CD4-positive, CD25-positive, alpha-beta regulatory T cell (primary cell): ENCODE measurements at regions not wholly inside any gene's neighbourhood (a gene's known extent, or its start where the extent isn't known, plus 50 kb on each side); places are given as distances from the start of the nearest gene placed in this dataset.

Experiments used
- ATAC-seq, 2 donors: fragments of 150-1000 bp; cut with Tn5 transposase; one replicate each; pipeline ENCODE4 v1.10.0; 2021; ENCODE audit warnings: low read depth in 2 of 2, moderate number of reproducible peaks in 2 of 2, moderate library complexity in 1 of 2
- DNase-seq, 3 donors: peaks; one replicate each; pipeline versions ENCODE4 v3.0.0 to v3.0.0-alpha.2; 2012 to 2022; ENCODE audit warnings: mixed read lengths in 1 of 3
- H3K27ac ChIP-seq: one replicate; pipeline ENCODE4 v1.7.0; 2013; ENCODE audit warnings: mild to moderate bottlenecking, low read length; ENCODE audit not compliant: insufficient read depth, poor library complexity, severe bottlenecking
- H3K27me3 ChIP-seq: one replicate; pipeline ENCODE4 v1.7.0; 2013; ENCODE audit warnings: low read length; ENCODE audit not compliant: control insufficient read depth, insufficient read depth
- H3K36me3 ChIP-seq: one replicate; pipeline ENCODE4 v1.7.0; 2013; ENCODE audit warnings: mild to moderate bottlenecking, low read length, moderate library complexity; ENCODE audit not compliant: control insufficient read depth, insufficient read depth
- H3K4me1 ChIP-seq: 2 replicates; pipeline ENCODE4 v1.7.0; 2013; ENCODE audit warnings: mild to moderate bottlenecking, low read length; ENCODE audit not compliant: insufficient read depth, control insufficient read depth, poor library complexity, severe bottlenecking
- H3K4me3 ChIP-seq: one replicate; pipeline ENCODE4 v1.7.0; 2013; ENCODE audit warnings: low read depth, mild to moderate bottlenecking, low read length, moderate library complexity
- H3K9me3 ChIP-seq, 2 experiments: 1 replicate in 1 of 2; 2 replicates in 1 of 2; pipeline ENCODE4 v1.7.0; 2013; ENCODE audit warnings: low read length in 2 of 2, mild to moderate bottlenecking in 1 of 2, moderate library complexity in 1 of 2; ENCODE audit not compliant: control insufficient read depth in 2 of 2
- H3K27ac Mint-ChIP-seq, 3 donors: one replicate each; pipeline ENCODE4 v1.8.0; 2020 to 2022; ENCODE audit warnings: mild to moderate bottlenecking in 3 of 3, mixed read lengths in 3 of 3, moderate library complexity in 2 of 3
- H3K27me3 Mint-ChIP-seq: one replicate; pipeline ENCODE4 v1.8.0; 2022; ENCODE audit warnings: mild to moderate bottlenecking, mixed read lengths
- H3K36me3 Mint-ChIP-seq: one replicate; pipeline ENCODE4 v1.8.0; 2020; ENCODE audit warnings: mixed read lengths
- H3K4me1 Mint-ChIP-seq, 4 donors: one replicate each; pipeline ENCODE4 v1.8.0; 2020 to 2022; ENCODE audit warnings: mixed read lengths in 4 of 4, mild to moderate bottlenecking in 1 of 4
- H3K4me3 Mint-ChIP-seq, 4 donors: one replicate each; pipeline ENCODE4 v1.8.0; 2020 to 2022; ENCODE audit warnings: mild to moderate bottlenecking in 4 of 4, mixed read lengths in 4 of 4, moderate library complexity in 3 of 4
- H3K9me3 Mint-ChIP-seq, 7 donors: one replicate each; pipeline ENCODE4 v1.8.0; 2020 to 2022; ENCODE audit warnings: mixed read lengths in 7 of 7, mild to moderate bottlenecking in 3 of 7, moderate library complexity in 2 of 7

GRCh38 chr1:82542141-82542540 is 741.4 kb downstream of the ADGRL2 start:
- no peak overlapping the region for H3K4me3 Mint-ChIP-seq
- DNase-seq (no peak), ATAC-seq (no peak)
- no peak overlapping the region for H3K4me3 ChIP-seq
- no peaks in the 10 kb centered on the region for H3K27me3 ChIP-seq
- H3K27ac Mint-ChIP-seq = no peak overlapping the region
- H3K9me3 ChIP-seq = no peaks in the 10 kb centered on the region
- H3K27me3 Mint-ChIP-seq = no peaks in the 10 kb centered on the region
- no peak overlapping the region for H3K27ac ChIP-seq
- peaks cover 4 to 33% (median 6%) of the 10 kb centered on the region in 7 donors for H3K9me3 Mint-ChIP-seq
- no peaks in the 10 kb centered on the region for H3K36me3 Mint-ChIP-seq
- H3K36me3 ChIP-seq = no peaks in the 10 kb centered on the region
- H3K4me1 Mint-ChIP-seq = no peaks in the 10 kb centered on the region
- no peaks in the 10 kb centered on the region for H3K4me1 ChIP-seq

- H3K27ac Mint-ChIP-seq = no peak overlapping the region
- no peaks in the 10 kb centered on the region for H3K36me3 Mint-ChIP-seq
- no peak for DNase-seq
These were observed 739.3 kb downstream of the ADGRL2 start for GRCh38 chr1:82540006-82540405.

GRCh38 chr1:82538876-82539275 is 738.1 kb downstream of the ADGRL2 start:
- DNase-seq (no peak), ATAC-seq (no peak)
- no peaks in the 10 kb centered on the region for H3K27me3 Mint-ChIP-seq
- H3K4me3 Mint-ChIP-seq = no peak overlapping the region
- peaks cover 2 to 20% (median 7%) of the 10 kb centered on the region in 7 donors for H3K9me3 Mint-ChIP-seq
- no peak overlapping the region for H3K27ac ChIP-seq
- H3K4me1 ChIP-seq = no peaks in the 10 kb centered on the region
- no peaks in the 10 kb centered on the region for H3K27me3 ChIP-seq
- no peaks in the 10 kb centered on the region for H3K4me1 Mint-ChIP-seq
- H3K9me3 ChIP-seq = no peaks in the 10 kb centered on the region
- H3K36me3 Mint-ChIP-seq = no peaks in the 10 kb centered on the region
- no peak overlapping the region for H3K4me3 ChIP-seq
- H3K27ac Mint-ChIP-seq = no peak overlapping the region
- H3K36me3 ChIP-seq = no peaks in the 10 kb centered on the region

More at GRCh38 chr1:82540006-82540405, 739.3 kb downstream of the ADGRL2 start:
- H3K4me1 ChIP-seq = no peaks in the 10 kb centered on the region
- no peaks in the 10 kb centered on the region for H3K27me3 ChIP-seq
- H3K4me3 ChIP-seq = no peak overlapping the region
- no peak for ATAC-seq
- Mint-ChIP-seq H3K9me3 (peaks cover 2 to 26% (median 7%) of the 10 kb centered on the region in 7 donors), H3K4me3 (no peak overlapping the region), H3K4me1 (no peaks in the 10 kb centered on the region), H3K27me3 (no peaks in the 10 kb centered on the region)
- H3K36me3 ChIP-seq = no peaks in the 10 kb centered on the region
- H3K9me3 ChIP-seq = no peaks in the 10 kb centered on the region
- no peak overlapping the region for H3K27ac ChIP-seq

GRCh38 chr1:82534996-82535395 is 734.3 kb downstream of the ADGRL2 start:
- Histone ChIP-seq H3K4me1 (no peaks in the 10 kb centered on the region), H3K27ac (no peak overlapping the region), H3K4me3 (no peak overlapping the region), H3K36me3 (no peaks in the 10 kb centered on the region), H3K9me3 (no peaks in the 10 kb centered on the region), H3K27me3 (no peaks in the 10 kb centered on the region)
- Mint-ChIP-seq H3K36me3 (no peaks in the 10 kb centered on the region), H3K4me1 (no peaks in the 10 kb centered on the region), H3K9me3 (peaks cover 1 to 17% (median 5%) of the 10 kb centered on the region in 7 donors), H3K27ac (no peak overlapping the region), H3K4me3 (no peak overlapping the region), H3K27me3 (no peaks in the 10 kb centered on the region)
- ATAC-seq (no peak), DNase-seq (no peak)

- no peak overlapping the region for H3K4me3 Mint-ChIP-seq
- Histone ChIP-seq H3K4me3 (no peak overlapping the region), H3K36me3 (no peaks in the 10 kb centered on the region), H3K27ac (no peak overlapping the region), H3K4me1 (no peaks in the 10 kb centered on the region), H3K9me3 (no peaks in the 10 kb centered on the region), H3K27me3 (no peaks in the 10 kb centered on the region)
- H3K27me3 Mint-ChIP-seq = no peaks in the 10 kb centered on the region
- DNase-seq (no peak), ATAC-seq (no peak)
- no peaks in the 10 kb centered on the region for H3K4me1 Mint-ChIP-seq
- H3K9me3 Mint-ChIP-seq = peaks cover 1 to 6% (median 4%) of the 10 kb centered on the region in 7 donors
- H3K36me3 Mint-ChIP-seq = no peaks in the 10 kb centered on the region
- H3K27ac Mint-ChIP-seq = no peak overlapping the region
These were observed 724.6 kb downstream of the ADGRL2 start for GRCh38 chr1:82525378-82525777.

GRCh38 chr1:82520611-82521010 is 719.9 kb downstream of the ADGRL2 start:
- H3K4me1 Mint-ChIP-seq = no peaks in the 10 kb centered on the region
- DNase-seq = no peak
- no peaks in the 10 kb centered on the region for H3K27me3 Mint-ChIP-seq

GRCh38 chr1:82517586-82517985 is 716.9 kb downstream of the ADGRL2 start:
- Histone ChIP-seq H3K27ac (no peak overlapping the region), H3K27me3 (no peaks in the 10 kb centered on the region), H3K4me3 (no peak overlapping the region), H3K4me1 (no peaks in the 10 kb centered on the region), H3K9me3 (no peaks in the 10 kb centered on the region), H3K36me3 (no peaks in the 10 kb centered on the region)
- Mint-ChIP-seq H3K4me3 (no peak overlapping the region), H3K9me3 (peaks cover 0 to 10% (median 5%) of the 10 kb centered on the region in 7 donors), H3K27me3 (no peaks in the 10 kb centered on the region), H3K4me1 (no peaks in the 10 kb centered on the region), H3K36me3 (no peaks in the 10 kb centered on the region), H3K27ac (no peak overlapping the region)
- ATAC-seq (no peak), DNase-seq (no peak)

More at GRCh38 chr1:82520611-82521010, 719.9 kb downstream of the ADGRL2 start:
- Histone ChIP-seq H3K36me3 (no peaks in the 10 kb centered on the region), H3K27ac (no peak overlapping the region), H3K27me3 (no peaks in the 10 kb centered on the region), H3K9me3 (no peaks in the 10 kb centered on the region), H3K4me1 (no peaks in the 10 kb centered on the region), H3K4me3 (no peak overlapping the region)
- Mint-ChIP-seq H3K4me3 (no peak overlapping the region), H3K27ac (no peak overlapping the region), H3K36me3 (no peaks in the 10 kb centered on the region), H3K9me3 (peaks cover 0 to 10% (median 5%) of the 10 kb centered on the region in 7 donors)
- no peak for ATAC-seq

GRCh38 chr1:82515650-82516049 is 714.9 kb downstream of the ADGRL2 start:
- DNase-seq = no peak
- ATAC-seq = no peak
- Mint-ChIP-seq H3K27ac (no peak overlapping the region), H3K4me3 (no peak overlapping the region), H3K9me3 (peaks cover 0 to 7% (median 3%) of the 10 kb centered on the region in 7 donors), H3K36me3 (no peaks in the 10 kb centered on the region), H3K4me1 (no peaks in the 10 kb centered on the region), H3K27me3 (no peaks in the 10 kb centered on the region)
- no peaks in the 10 kb centered on the region for H3K27me3 ChIP-seq
- H3K4me3 ChIP-seq = no peak overlapping the region
- no peaks in the 10 kb centered on the region for H3K4me1 ChIP-seq
- no peaks in the 10 kb centered on the region for H3K9me3 ChIP-seq
- H3K36me3 ChIP-seq = no peaks in the 10 kb centered on the region
- no peak overlapping the region for H3K27ac ChIP-seq
